Parathyroid adenoma (tissue), 2 donors: ENCODE measurements at regions not wholly inside any gene's neighbourhood (a gene's known extent, or its start where the extent isn't known, plus 50 kb on each side); places are given as distances from the start of the nearest gene placed in this dataset.
A peak's percentile ranks its signal among the peaks of the same experiment; 100 is the strongest.

Experiments
- H2AFZ ChIP-seq: fragments of 300-600 bp; sonication (generic); one replicate; pipeline ENCODE4 v1.7.0; 2017; ENCODE audit warnings: antibody characterized with exemption, mild to moderate bottlenecking
- H3K27ac ChIP-seq: fragments of 300-600 bp; sonication (generic); one replicate; pipeline ENCODE4 v1.7.0; 2017
- H3K27me3 ChIP-seq: fragments of 300-600 bp; sonication (generic); one replicate; pipeline ENCODE4 v1.7.0; 2017; ENCODE audit warnings: low read length; ENCODE audit not compliant: control insufficient read depth, insufficient read depth
- H3K36me3 ChIP-seq: fragments of 300-600 bp; sonication (generic); one replicate; pipeline ENCODE4 v1.7.0; 2017; ENCODE audit warnings: low read length; ENCODE audit not compliant: control insufficient read depth, insufficient read depth
- H3K4me1 ChIP-seq: fragments of 300-600 bp; sonication (generic); one replicate; pipeline ENCODE4 v1.7.0; 2017; ENCODE audit warnings: control low read depth
- H3K4me2 ChIP-seq: fragments of 300-600 bp; sonication (generic); one replicate; pipeline ENCODE4 v1.7.0; 2017; ENCODE audit warnings: low read length
- H3K4me3 ChIP-seq: fragments of 300-600 bp; sonication (generic); one replicate; pipeline ENCODE4 v1.7.0; 2017; ENCODE audit warnings: low read depth, low read length
- H3K79me2 ChIP-seq: fragments of 300-600 bp; sonication (generic); one replicate; pipeline ENCODE4 v1.7.0; 2017; ENCODE audit warnings: control low read depth
- H3K9ac ChIP-seq: fragments of 300-600 bp; sonication (generic); one replicate; pipeline ENCODE4 v1.7.0; 2017; ENCODE audit warnings: mild to moderate bottlenecking
- H3K9me3 ChIP-seq: fragments of 300-600 bp; sonication (generic); one replicate; pipeline ENCODE4 v1.7.0; 2017; ENCODE audit warnings: low read length; ENCODE audit not compliant: control insufficient read depth
- CTCF ChIP-seq: fragments of 300-600 bp; sonication (generic); IDR thresholded peaks from one replicate; pipeline ENCODE4 v1.7.0; 2017; ENCODE audit warnings: antibody characterized with exemption, mild to moderate bottlenecking
- donor health status: primary hyperparathyroidism.

- Histone ChIP-seq H3K79me2 (no peaks in the 10 kb centered on the region), H3K9ac (no peak overlapping the region), H3K4me3 (no peak overlapping the region), H3K9me3 (no peaks in the 10 kb centered on the region), H3K4me1 (no peaks in the 10 kb centered on the region), H3K4me2 (no peak overlapping the region), H2AFZ (no peak overlapping the region), H3K36me3 (no peaks in the 10 kb centered on the region), H3K27ac (no peak overlapping the region), H3K27me3 (no peaks in the 10 kb centered on the region)
- TF ChIP-seq CTCF, result no peak
These were observed 145.5 kb downstream of the TENT5C start for GRCh38 chr1:117751321-117751720.

GRCh38 chr1:117752661-117753060, 146.8 kb downstream of the TENT5C start:
- no peaks in the 10 kb centered on the region for H3K36me3 ChIP-seq
- no peak overlapping the region for H2AFZ ChIP-seq
- no peaks in the 10 kb centered on the region for H3K79me2 ChIP-seq
- no peak overlapping the region for H3K4me3 ChIP-seq
- no peaks in the 10 kb centered on the region for H3K27me3 ChIP-seq
- no peak for TF ChIP-seq CTCF
- no peaks in the 10 kb centered on the region for H3K4me1 ChIP-seq
- H3K4me2 ChIP-seq, result no peak overlapping the region
- no peak overlapping the region for H3K27ac ChIP-seq
- no peaks in the 10 kb centered on the region for H3K9me3 ChIP-seq
- H3K9ac ChIP-seq, result no peak overlapping the region

- TF ChIP-seq CTCF, result no peak
- Histone ChIP-seq H3K4me2 (no peak overlapping the region), H3K4me3 (no peak overlapping the region), H3K9me3 (no peaks in the 10 kb centered on the region), H3K27me3 (no peaks in the 10 kb centered on the region), H3K4me1 (peaks cover under 1% of the 10 kb centered on the region), H3K36me3 (no peaks in the 10 kb centered on the region), H3K79me2 (no peaks in the 10 kb centered on the region), H2AFZ (no peak overlapping the region), H3K9ac (no peak overlapping the region), H3K27ac (no peak overlapping the region)
These were observed 147.4 kb downstream of the TENT5C start for GRCh38 chr1:117753232-117753631.

- Histone ChIP-seq H3K79me2 (no peaks in the 10 kb centered on the region), H3K9me3 (no peaks in the 10 kb centered on the region), H3K4me1 (peaks cover 4% of the 10 kb centered on the region), H3K9ac (no peak overlapping the region), H3K27me3 (no peaks in the 10 kb centered on the region), H3K36me3 (no peaks in the 10 kb centered on the region), H3K4me2 (no peak overlapping the region), H2AFZ (peak overlapping the region; percentile 38), H3K27ac (no peak overlapping the region), H3K4me3 (no peak overlapping the region)
- no peak for TF ChIP-seq CTCF
These were observed 147.8 kb downstream of the TENT5C start for GRCh38 chr1:117753652-117754051.

- H3K4me3 ChIP-seq, result no peak overlapping the region
- H2AFZ ChIP-seq, result peak overlapping the region; percentile 38
- H3K79me2 ChIP-seq, result no peaks in the 10 kb centered on the region
- H3K27ac ChIP-seq, result no peak overlapping the region
- H3K9me3 ChIP-seq, result no peaks in the 10 kb centered on the region
- no peak overlapping the region for H3K9ac ChIP-seq
- no peaks in the 10 kb centered on the region for H3K27me3 ChIP-seq
- H3K4me1 ChIP-seq, result peaks cover 4% of the 10 kb centered on the region
- no peak overlapping the region for H3K4me2 ChIP-seq
- H3K36me3 ChIP-seq, result no peaks in the 10 kb centered on the region
- peak; percentile 61 for TF ChIP-seq CTCF
These were observed 148.5 kb downstream of the TENT5C start for GRCh38 chr1:117754061-117754969.
